GM23338 (cell line): ENCODE measurements at regions not wholly inside any gene's neighbourhood (a gene's known extent, or its start where the extent isn't known, plus 50 kb on each side); places are given as distances from the start of the nearest gene placed in this dataset.

ENCODE experiments used
- JUNB ChIP-seq: IDR thresholded peaks from one replicate; pipeline ENCODE4 v1.6.1; 2016; ENCODE audit warnings: antibody characterized with exemption; ENCODE audit not compliant: unreplicated experiment
- POLR2AphosphoS5 ChIP-seq: IDR thresholded peaks from 2 replicates; pipeline ENCODE4 v1.6.1; 2016; ENCODE audit warnings: antibody characterized with exemption, low read depth
- TF ChIP-seq, protein P1 (sequence below), 2 experiments: fragments of 200-600 bp in 1 of 2; sonication (generic) in 1 of 2; conservative IDR thresholded peaks; 2 replicates each; pipeline versions ENCODE4 v1.5.1 to v1.6.1; 2016 to 2017; ENCODE audit warnings: antibody characterized with exemption in 2 of 2, low read depth in 2 of 2, mild to moderate bottlenecking in 2 of 2, moderate library complexity in 1 of 2

DNA sequence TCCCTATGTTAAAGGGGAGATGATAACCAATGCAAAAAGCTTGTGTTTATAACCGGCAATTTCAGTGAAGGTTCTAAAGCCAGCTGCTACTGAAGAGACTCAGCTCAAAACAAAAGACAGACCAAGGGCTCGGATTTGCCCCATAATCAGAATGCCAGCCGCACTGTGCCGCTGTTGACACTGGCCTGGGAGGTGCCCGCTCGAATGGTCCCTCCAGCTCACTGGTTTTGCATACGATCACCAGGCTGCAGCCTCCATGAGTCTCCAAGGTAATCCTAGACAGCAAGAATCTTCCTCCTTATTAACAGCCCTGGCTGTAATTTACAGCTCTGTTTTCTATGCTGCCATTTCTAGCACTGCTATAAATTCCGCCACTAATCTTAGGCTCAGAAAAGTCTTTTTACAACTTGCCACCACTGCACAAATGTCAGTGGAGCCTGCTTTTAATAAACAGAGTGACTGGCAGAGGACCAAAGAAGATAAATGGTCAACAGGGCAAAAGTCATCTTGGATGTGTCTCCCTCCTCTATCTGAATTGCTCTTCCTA lies 155.7 kb upstream of the SH3BP4 start:
- TF ChIP-seq JUNB: no peak
- TF ChIP-seq, protein P1, sequence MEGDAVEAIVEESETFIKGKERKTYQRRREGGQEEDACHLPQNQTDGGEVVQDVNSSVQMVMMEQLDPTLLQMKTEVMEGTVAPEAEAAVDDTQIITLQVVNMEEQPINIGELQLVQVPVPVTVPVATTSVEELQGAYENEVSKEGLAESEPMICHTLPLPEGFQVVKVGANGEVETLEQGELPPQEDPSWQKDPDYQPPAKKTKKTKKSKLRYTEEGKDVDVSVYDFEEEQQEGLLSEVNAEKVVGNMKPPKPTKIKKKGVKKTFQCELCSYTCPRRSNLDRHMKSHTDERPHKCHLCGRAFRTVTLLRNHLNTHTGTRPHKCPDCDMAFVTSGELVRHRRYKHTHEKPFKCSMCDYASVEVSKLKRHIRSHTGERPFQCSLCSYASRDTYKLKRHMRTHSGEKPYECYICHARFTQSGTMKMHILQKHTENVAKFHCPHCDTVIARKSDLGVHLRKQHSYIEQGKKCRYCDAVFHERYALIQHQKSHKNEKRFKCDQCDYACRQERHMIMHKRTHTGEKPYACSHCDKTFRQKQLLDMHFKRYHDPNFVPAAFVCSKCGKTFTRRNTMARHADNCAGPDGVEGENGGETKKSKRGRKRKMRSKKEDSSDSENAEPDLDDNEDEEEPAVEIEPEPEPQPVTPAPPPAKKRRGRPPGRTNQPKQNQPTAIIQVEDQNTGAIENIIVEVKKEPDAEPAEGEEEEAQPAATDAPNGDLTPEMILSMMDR (conservative IDR thresholded peaks at IDR 0.05; ENCODE audit: low read depth in 2 of 2): no peak
- TF ChIP-seq POLR2AphosphoS5: no peak
